Esophagus squamous epithelium (tissue), 4 donors: ENCODE measurements at regions not wholly inside any gene's neighbourhood (a gene's known extent, or its start where the extent isn't known, plus 50 kb on each side); places are given as distances from the start of the nearest gene placed in this dataset.

ENCODE experiments used
- POLR2A ChIP-seq, 4 donors: fragments of 450-650 bp; IDR thresholded peaks; one replicate each; pipeline ENCODE4 v1.6.1; 2017; ENCODE audit warnings: antibody characterized with exemption in 4 of 4, mild to moderate bottlenecking in 4 of 4, moderate library complexity in 3 of 4
- TF ChIP-seq, protein P1 (sequence below), 6 experiments: fragments of 450-650 bp in 4 of 6; fragments of 200-600 bp in 2 of 6; sonication (generic) in 2 of 6; IDR thresholded peaks; one replicate each; pipeline ENCODE4 v1.5.1; 2016 to 2019; ENCODE audit warnings: antibody characterized with exemption in 6 of 6, mild to moderate bottlenecking in 4 of 6, moderate library complexity in 4 of 6

GRCh38 chr12:105876396-105876927, 262.3 kb downstream of the NUAK1 start:
- TF ChIP-seq, protein P1, sequence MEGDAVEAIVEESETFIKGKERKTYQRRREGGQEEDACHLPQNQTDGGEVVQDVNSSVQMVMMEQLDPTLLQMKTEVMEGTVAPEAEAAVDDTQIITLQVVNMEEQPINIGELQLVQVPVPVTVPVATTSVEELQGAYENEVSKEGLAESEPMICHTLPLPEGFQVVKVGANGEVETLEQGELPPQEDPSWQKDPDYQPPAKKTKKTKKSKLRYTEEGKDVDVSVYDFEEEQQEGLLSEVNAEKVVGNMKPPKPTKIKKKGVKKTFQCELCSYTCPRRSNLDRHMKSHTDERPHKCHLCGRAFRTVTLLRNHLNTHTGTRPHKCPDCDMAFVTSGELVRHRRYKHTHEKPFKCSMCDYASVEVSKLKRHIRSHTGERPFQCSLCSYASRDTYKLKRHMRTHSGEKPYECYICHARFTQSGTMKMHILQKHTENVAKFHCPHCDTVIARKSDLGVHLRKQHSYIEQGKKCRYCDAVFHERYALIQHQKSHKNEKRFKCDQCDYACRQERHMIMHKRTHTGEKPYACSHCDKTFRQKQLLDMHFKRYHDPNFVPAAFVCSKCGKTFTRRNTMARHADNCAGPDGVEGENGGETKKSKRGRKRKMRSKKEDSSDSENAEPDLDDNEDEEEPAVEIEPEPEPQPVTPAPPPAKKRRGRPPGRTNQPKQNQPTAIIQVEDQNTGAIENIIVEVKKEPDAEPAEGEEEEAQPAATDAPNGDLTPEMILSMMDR (IDR thresholded peaks at IDR 0.05), result no peak
- TF ChIP-seq POLR2A (IDR thresholded peaks at IDR 0.05), result no peak
